ENCODE measurements at regions not wholly inside any gene's neighbourhood (a gene's known extent, or its start where the extent isn't known, plus 50 kb on each side); places are given as distances from the start of the nearest gene placed in this dataset.

DNA sequence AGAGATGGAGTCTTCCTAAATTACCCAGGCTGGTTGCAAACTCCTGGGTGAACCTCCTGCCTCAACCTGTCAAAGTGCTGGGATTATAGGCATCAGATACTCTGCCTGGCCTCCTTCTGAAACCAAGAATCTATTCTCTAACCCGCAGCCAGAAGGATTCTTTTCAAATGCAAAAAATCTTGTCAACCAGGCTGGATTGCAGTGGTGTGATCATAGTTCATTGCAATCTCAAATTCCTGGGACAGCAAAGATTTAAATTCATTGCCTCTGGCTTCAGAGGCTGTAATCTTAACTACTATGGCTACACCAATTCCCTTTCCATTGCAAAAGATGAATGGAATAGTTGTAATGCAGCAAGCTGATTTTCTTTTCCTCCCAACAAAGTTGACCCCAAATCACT, 106.3 kb upstream of the TBX3 start:
- TF ChIP-seq, protein P1, sequence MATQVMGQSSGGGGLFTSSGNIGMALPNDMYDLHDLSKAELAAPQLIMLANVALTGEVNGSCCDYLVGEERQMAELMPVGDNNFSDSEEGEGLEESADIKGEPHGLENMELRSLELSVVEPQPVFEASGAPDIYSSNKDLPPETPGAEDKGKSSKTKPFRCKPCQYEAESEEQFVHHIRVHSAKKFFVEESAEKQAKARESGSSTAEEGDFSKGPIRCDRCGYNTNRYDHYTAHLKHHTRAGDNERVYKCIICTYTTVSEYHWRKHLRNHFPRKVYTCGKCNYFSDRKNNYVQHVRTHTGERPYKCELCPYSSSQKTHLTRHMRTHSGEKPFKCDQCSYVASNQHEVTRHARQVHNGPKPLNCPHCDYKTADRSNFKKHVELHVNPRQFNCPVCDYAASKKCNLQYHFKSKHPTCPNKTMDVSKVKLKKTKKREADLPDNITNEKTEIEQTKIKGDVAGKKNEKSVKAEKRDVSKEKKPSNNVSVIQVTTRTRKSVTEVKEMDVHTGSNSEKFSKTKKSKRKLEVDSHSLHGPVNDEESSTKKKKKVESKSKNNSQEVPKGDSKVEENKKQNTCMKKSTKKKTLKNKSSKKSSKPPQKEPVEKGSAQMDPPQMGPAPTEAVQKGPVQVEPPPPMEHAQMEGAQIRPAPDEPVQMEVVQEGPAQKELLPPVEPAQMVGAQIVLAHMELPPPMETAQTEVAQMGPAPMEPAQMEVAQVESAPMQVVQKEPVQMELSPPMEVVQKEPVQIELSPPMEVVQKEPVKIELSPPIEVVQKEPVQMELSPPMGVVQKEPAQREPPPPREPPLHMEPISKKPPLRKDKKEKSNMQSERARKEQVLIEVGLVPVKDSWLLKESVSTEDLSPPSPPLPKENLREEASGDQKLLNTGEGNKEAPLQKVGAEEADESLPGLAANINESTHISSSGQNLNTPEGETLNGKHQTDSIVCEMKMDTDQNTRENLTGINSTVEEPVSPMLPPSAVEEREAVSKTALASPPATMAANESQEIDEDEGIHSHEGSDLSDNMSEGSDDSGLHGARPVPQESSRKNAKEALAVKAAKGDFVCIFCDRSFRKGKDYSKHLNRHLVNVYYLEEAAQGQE (IDR thresholded peaks at IDR 0.05; ENCODE audit: low read depth, low read length) = no peak
- TF ChIP-seq, protein P2, sequence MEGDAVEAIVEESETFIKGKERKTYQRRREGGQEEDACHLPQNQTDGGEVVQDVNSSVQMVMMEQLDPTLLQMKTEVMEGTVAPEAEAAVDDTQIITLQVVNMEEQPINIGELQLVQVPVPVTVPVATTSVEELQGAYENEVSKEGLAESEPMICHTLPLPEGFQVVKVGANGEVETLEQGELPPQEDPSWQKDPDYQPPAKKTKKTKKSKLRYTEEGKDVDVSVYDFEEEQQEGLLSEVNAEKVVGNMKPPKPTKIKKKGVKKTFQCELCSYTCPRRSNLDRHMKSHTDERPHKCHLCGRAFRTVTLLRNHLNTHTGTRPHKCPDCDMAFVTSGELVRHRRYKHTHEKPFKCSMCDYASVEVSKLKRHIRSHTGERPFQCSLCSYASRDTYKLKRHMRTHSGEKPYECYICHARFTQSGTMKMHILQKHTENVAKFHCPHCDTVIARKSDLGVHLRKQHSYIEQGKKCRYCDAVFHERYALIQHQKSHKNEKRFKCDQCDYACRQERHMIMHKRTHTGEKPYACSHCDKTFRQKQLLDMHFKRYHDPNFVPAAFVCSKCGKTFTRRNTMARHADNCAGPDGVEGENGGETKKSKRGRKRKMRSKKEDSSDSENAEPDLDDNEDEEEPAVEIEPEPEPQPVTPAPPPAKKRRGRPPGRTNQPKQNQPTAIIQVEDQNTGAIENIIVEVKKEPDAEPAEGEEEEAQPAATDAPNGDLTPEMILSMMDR (IDR thresholded peaks at IDR 0.05) = no peak
- no peak for TF ChIP-seq EP300 (IDR thresholded peaks at IDR 0.05; ENCODE audit: borderline replicate concordance in 1 of 2, low read depth in 1 of 2, low read length in 1 of 2)

Data from SK-N-SH (cell line).